ENCODE measurements at regions not wholly inside any gene's neighbourhood (a gene's known extent, or its start where the extent isn't known, plus 50 kb on each side); places are given as distances from the start of the nearest gene placed in this dataset.

- H3K4me1 ChIP-seq (ENCODE audit: control insufficient read depth in 4 of 4, insufficient read depth in 4 of 4, low read length in 3 of 4): peaks cover 0 to 3% (median 0%) of the 10 kb centered on the region in 4 donors
- 25% methylated on average over 1 of the region's 1 CpG for WGBS
- DNase-seq (ENCODE audit: low spot score): no peak
- no peak overlapping the region for H3K4me3 ChIP-seq (ENCODE audit: low read depth in 1 of 3, low read length in 3 of 3)
- no peaks in the 10 kb centered on the region for H3K27me3 ChIP-seq (ENCODE audit: control insufficient read depth in 4 of 4, insufficient read depth in 4 of 4, low read length in 3 of 4)
- H3K27ac ChIP-seq (ENCODE audit: low read depth in 1 of 2, low read length in 2 of 2): no peak overlapping the region
- no peak for TF ChIP-seq SP1 (IDR thresholded peaks at IDR 0.05)
- TF ChIP-seq YY1 (IDR thresholded peaks at IDR 0.05): peak; percentile 19
- TF ChIP-seq RAD21 (IDR thresholded peaks at IDR 0.05): peak in 1 of 2 donors; percentile 18
- no peak for TF ChIP-seq FOXA2 (IDR thresholded peaks at IDR 0.05)
- TF ChIP-seq ATF3 (IDR thresholded peaks at IDR 0.05): no peak
- peak in 1 of 2 donors; percentile 19 for TF ChIP-seq RXRA (IDR thresholded peaks at IDR 0.05)
- TF ChIP-seq HNF4A (conservative IDR thresholded peaks at IDR 0.05): peak in 1 of 2 donors; percentile 14
- TF ChIP-seq JUND (IDR thresholded peaks at IDR 0.05): peak in 1 of 2 donors; percentile 14
- TF ChIP-seq EGR1 (IDR thresholded peaks at IDR 0.05; ENCODE audit: low read depth in 2 of 2): no peak
- H3K36me3 ChIP-seq (ENCODE audit: control insufficient read depth in 4 of 4, insufficient read depth in 3 of 4, low read depth in 1 of 4, low read length in 3 of 4): no peaks in the 10 kb centered on the region
- no peak overlapping the region for H3K9ac ChIP-seq (ENCODE audit: low read depth in 1 of 2, low read length in 2 of 2)
- no peaks in the 10 kb centered on the region for H3K9me3 ChIP-seq (ENCODE audit: control insufficient read depth in 4 of 4, low read length in 3 of 4)
Measured at GRCh38 chr1:81594206-81594605, 206.5 kb upstream of the ADGRL2 start.

DNA sequence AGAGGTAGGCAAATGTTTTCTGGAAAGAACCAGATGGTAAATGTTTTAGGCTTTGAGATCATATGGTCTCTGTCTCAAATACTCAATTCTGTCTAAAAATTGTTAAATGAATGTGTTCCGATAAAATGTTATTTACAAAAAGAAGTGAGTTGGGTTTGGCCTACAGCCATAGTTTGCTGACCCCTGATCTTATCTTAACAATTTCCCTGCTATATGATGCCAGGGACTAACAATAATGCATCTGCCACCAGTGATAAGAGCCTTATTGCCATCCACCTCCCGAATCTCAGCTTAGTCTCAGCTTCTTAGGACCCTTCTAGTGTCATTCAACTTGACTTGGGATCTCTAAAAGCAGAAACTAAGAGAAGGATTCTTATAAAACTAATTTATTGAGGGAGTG, 208.5 kb upstream of the ADGRL2 start:
- no peak overlapping the region for H3K27ac ChIP-seq (ENCODE audit: low read depth in 1 of 2, low read length in 2 of 2)
- no peaks in the 10 kb centered on the region for H3K36me3 ChIP-seq (ENCODE audit: control insufficient read depth in 4 of 4, insufficient read depth in 3 of 4, low read depth in 1 of 4, low read length in 3 of 4)
- no peaks in the 10 kb centered on the region for H3K27me3 ChIP-seq (ENCODE audit: control insufficient read depth in 4 of 4, insufficient read depth in 4 of 4, low read length in 3 of 4)
- WGBS: 69% methylated on average over 2 of the region's 2 CpGs
- TF ChIP-seq NR2F2 (IDR thresholded peaks at IDR 0.05) (no peak), EGR1 (IDR thresholded peaks at IDR 0.05; ENCODE audit: low read depth in 2 of 2) (no peak), TAF1 (conservative IDR thresholded peaks at IDR 0.05) (no peak), CTCF (IDR thresholded peaks at IDR 0.05; ENCODE audit: low read depth, low read length, missing input control) (no peak), SP1 (IDR thresholded peaks at IDR 0.05) (no peak), RAD21 (IDR thresholded peaks at IDR 0.05) (no peak), RXRA (IDR thresholded peaks at IDR 0.05) (no peak), JUND (IDR thresholded peaks at IDR 0.05) (no peak), HNF4G (IDR thresholded peaks at IDR 0.05) (no peak), ATF3 (IDR thresholded peaks at IDR 0.05) (no peak), GABPA (IDR thresholded peaks at IDR 0.05 in 1 of 2, conservative IDR thresholded peaks at IDR 0.05 in 1 of 2) (no peak)
- H3K4me3 ChIP-seq (ENCODE audit: low read depth in 1 of 3, low read length in 3 of 3): no peak overlapping the region
- H3K9me3 ChIP-seq (ENCODE audit: control insufficient read depth in 4 of 4, low read length in 3 of 4): no peaks in the 10 kb centered on the region
- H3K9ac ChIP-seq (ENCODE audit: low read depth in 1 of 2, low read length in 2 of 2): no peak overlapping the region
- no peak for DNase-seq (ENCODE audit: low spot score)
- peaks cover 0 to 3% (median 0%) of the 10 kb centered on the region in 4 donors for H3K4me1 ChIP-seq (ENCODE audit: control insufficient read depth in 4 of 4, insufficient read depth in 4 of 4, low read length in 3 of 4)

GRCh38 chr1:81590171-81590570, 210.6 kb upstream of the ADGRL2 start:
- no peak for DNase-seq (ENCODE audit: low spot score)
- H3K27ac ChIP-seq (ENCODE audit: low read depth in 1 of 2, low read length in 2 of 2): no peak overlapping the region
- peaks cover 0 to 5% (median 1%) of the 10 kb centered on the region in 4 donors for H3K4me1 ChIP-seq (ENCODE audit: control insufficient read depth in 4 of 4, insufficient read depth in 4 of 4, low read length in 3 of 4)
- no peaks in the 10 kb centered on the region for H3K27me3 ChIP-seq (ENCODE audit: control insufficient read depth in 4 of 4, insufficient read depth in 4 of 4, low read length in 3 of 4)
- no peak overlapping the region for H3K4me3 ChIP-seq (ENCODE audit: low read depth in 1 of 3, low read length in 3 of 3)
- H3K36me3 ChIP-seq (ENCODE audit: control insufficient read depth in 4 of 4, insufficient read depth in 3 of 4, low read depth in 1 of 4, low read length in 3 of 4): no peaks in the 10 kb centered on the region
- no peak overlapping the region for H3K9ac ChIP-seq (ENCODE audit: low read depth in 1 of 2, low read length in 2 of 2)
- H3K9me3 ChIP-seq (ENCODE audit: control insufficient read depth in 4 of 4, low read length in 3 of 4): no peaks in the 10 kb centered on the region
- 65% methylated on average over 5 of the region's 5 CpGs for WGBS
- TF ChIP-seq FOXA1 (IDR thresholded peaks at IDR 0.05) (no peak), HNF4G (IDR thresholded peaks at IDR 0.05) (no peak), SP1 (IDR thresholded peaks at IDR 0.05) (no peak), HNF4A (conservative IDR thresholded peaks at IDR 0.05) (no peak), FOXA2 (IDR thresholded peaks at IDR 0.05) (no peak), NR2F2 (IDR thresholded peaks at IDR 0.05) (no peak), CTCF (IDR thresholded peaks at IDR 0.05; ENCODE audit: low read depth, low read length, missing input control) (no peak), EGR1 (IDR thresholded peaks at IDR 0.05; ENCODE audit: low read depth in 2 of 2) (no peak), RAD21 (IDR thresholded peaks at IDR 0.05) (no peak), JUND (IDR thresholded peaks at IDR 0.05) (no peak)
- TF ChIP-seq, protein P1, sequence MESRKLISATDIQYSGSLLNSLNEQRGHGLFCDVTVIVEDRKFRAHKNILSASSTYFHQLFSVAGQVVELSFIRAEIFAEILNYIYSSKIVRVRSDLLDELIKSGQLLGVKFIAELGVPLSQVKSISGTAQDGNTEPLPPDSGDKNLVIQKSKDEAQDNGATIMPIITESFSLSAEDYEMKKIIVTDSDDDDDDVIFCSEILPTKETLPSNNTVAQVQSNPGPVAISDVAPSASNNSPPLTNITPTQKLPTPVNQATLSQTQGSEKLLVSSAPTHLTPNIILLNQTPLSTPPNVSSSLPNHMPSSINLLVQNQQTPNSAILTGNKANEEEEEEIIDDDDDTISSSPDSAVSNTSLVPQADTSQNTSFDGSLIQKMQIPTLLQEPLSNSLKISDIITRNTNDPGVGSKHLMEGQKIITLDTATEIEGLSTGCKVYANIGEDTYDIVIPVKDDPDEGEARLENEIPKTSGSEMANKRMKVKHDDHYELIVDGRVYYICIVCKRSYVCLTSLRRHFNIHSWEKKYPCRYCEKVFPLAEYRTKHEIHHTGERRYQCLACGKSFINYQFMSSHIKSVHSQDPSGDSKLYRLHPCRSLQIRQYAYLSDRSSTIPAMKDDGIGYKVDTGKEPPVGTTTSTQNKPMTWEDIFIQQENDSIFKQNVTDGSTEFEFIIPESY (IDR thresholded peaks at IDR 0.05): no peak
- TF ChIP-seq, protein P2, sequence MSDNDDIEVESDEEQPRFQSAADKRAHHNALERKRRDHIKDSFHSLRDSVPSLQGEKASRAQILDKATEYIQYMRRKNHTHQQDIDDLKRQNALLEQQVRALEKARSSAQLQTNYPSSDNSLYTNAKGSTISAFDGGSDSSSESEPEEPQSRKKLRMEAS (IDR thresholded peaks at IDR 0.05): no peak

Measured in liver (tissue), 8 donors.